ENCODE measurements at regions not wholly inside any gene's neighbourhood (a gene's known extent, or its start where the extent isn't known, plus 50 kb on each side); places are given as distances from the start of the nearest gene placed in this dataset.
"Not testable (repeated sequence)": the region's sequence is repeated elsewhere in the genome, so short reads cannot be mapped to it uniquely, and the experiment has no call there.

GRCh38 chr2:65922794-65923193 is 490.4 kb upstream of the SPRED2 start:
- no peak for DNase-seq
- intact Hi-C loops (cut with DNase I), result no loop called here

GRCh38 chr2:65922030-65922429 is 489.6 kb upstream of the SPRED2 start:
- intact Hi-C loops (cut with DNase I), result no loop called here
- no peak for DNase-seq

GRCh38 chr2:65921116-65921515 is 488.7 kb upstream of the SPRED2 start:
- intact Hi-C loops (cut with DNase I), result no loop called here
- DNase-seq, result no peak

- DNase-seq, result no peak
- intact Hi-C loops (cut with DNase I), result no loop called here
Measured at GRCh38 chr2:65920659-65921058, 488.3 kb upstream of the SPRED2 start.

GRCh38 chr2:65919550-65920188 is 487.3 kb upstream of the SPRED2 start:
- DNase-seq, result no peak
- intact Hi-C loops (cut with DNase I), result no loop called here

GRCh38 chr2:65918760-65919187 is 486.4 kb upstream of the SPRED2 start:
- intact Hi-C loops (cut with DNase I), result no loop called here
- DNase-seq, result no peak

- intact Hi-C loops (cut with DNase I), result no loop called here
- no peak for DNase-seq
Measured at GRCh38 chr2:65917986-65918385, 485.6 kb upstream of the SPRED2 start.

GRCh38 chr2:65916785-65917295 is 484.4 kb upstream of the SPRED2 start:
- no peak for DNase-seq
- intact Hi-C loops (cut with DNase I), result no loop called here

GRCh38 chr2:65916177-65916576 is 483.8 kb upstream of the SPRED2 start:
- intact Hi-C loops (cut with DNase I), result no loop called here
- DNase-seq, result no peak

GRCh38 chr2:65915273-65915672 is 482.9 kb upstream of the SPRED2 start:
- intact Hi-C loops (cut with DNase I), result no loop called here
- DNase-seq, result no peak

- intact Hi-C loops (cut with DNase I), result no loop called here
- DNase-seq, result no peak
Measured at GRCh38 chr2:65914244-65914786, 481.9 kb upstream of the SPRED2 start.

- no peak for DNase-seq
- intact Hi-C loops (cut with DNase I), result no loop called here
Measured at GRCh38 chr2:65913813-65914212, 481.4 kb upstream of the SPRED2 start.

GRCh38 chr2:65901756-65902155 is 469.4 kb upstream of the SPRED2 start:
- intact Hi-C loops (cut with DNase I), result no loop called here
- DNase-seq, result no peak

- intact Hi-C loops (cut with DNase I), result no loop called here
- no peak for DNase-seq
Measured at GRCh38 chr2:65896446-65896845, 464.0 kb upstream of the SPRED2 start.

GRCh38 chr2:65890131-65890530 is 457.7 kb upstream of the SPRED2 start:
- intact Hi-C loops (cut with DNase I), result not testable (repeated sequence)

GRCh38 chr2:65885266-65885665 is 452.9 kb upstream of the SPRED2 start:
- DNase-seq, result no peak
- intact Hi-C loops (cut with DNase I), result no loop called here

More at GRCh38 chr2:65890131-65890530, 457.7 kb upstream of the SPRED2 start:
- not testable (repeated sequence) for DNase-seq

- intact Hi-C loops (cut with DNase I), result no loop called here
- DNase-seq, result no peak
Measured at GRCh38 chr2:65881592-65881991, 449.2 kb upstream of the SPRED2 start.

- intact Hi-C loops (cut with DNase I), result no loop called here
- DNase-seq, result no peak
Measured at GRCh38 chr2:65880436-65880835, 448.0 kb upstream of the SPRED2 start.

GRCh38 chr2:65878011-65878340 is 445.6 kb upstream of the SPRED2 start:
- intact Hi-C loops (cut with DNase I), result no loop called here
- DNase-seq, result no peak

GRCh38 chr2:65877331-65878010 is 445.1 kb upstream of the SPRED2 start:
- no peak for DNase-seq
- intact Hi-C loops (cut with DNase I), result no loop called here

- intact Hi-C loops (cut with DNase I), result no loop called here
- DNase-seq, result no peak
Measured at GRCh38 chr2:65876114-65876513, 443.7 kb upstream of the SPRED2 start.

- intact Hi-C loops (cut with DNase I), result no loop called here
- no peak for DNase-seq
Measured at GRCh38 chr2:65870826-65871225, 438.4 kb upstream of the SPRED2 start.

All from posterior cingulate gyrus (tissue), 11 donors.